ENCODE measurements at regions not wholly inside any gene's neighbourhood (a gene's known extent, or its start where the extent isn't known, plus 50 kb on each side); places are given as distances from the start of the nearest gene placed in this dataset.

- ATAC-seq: no peak
- Histone ChIP-seq H3K27me3 (peaks cover 0 to 21% (median 0%) of the 10 kb centered on the region in 9 donors), H3K4me3 (no peak overlapping the region), H3K4me1 (no peaks in the 10 kb centered on the region), H3K9me3 (no peaks in the 10 kb centered on the region), H3K27ac (no peak overlapping the region), H3K36me3 (no peaks in the 10 kb centered on the region)
- TF ChIP-seq CTCF (IDR thresholded peaks at IDR 0.05) (no peak), POLR2A (IDR thresholded peaks at IDR 0.05) (no peak)
- no peak for DNase-seq
- 89 to 95% (median 92%) methylated on average over 3 of the region's 3 CpGs for WGBS, 4 donors
- intact Hi-C loops (cut with DNase I): no loop called here
These were observed 73.9 kb upstream of the DRD2 start for GRCh38 chr11:113549061-113549460.

DNA sequence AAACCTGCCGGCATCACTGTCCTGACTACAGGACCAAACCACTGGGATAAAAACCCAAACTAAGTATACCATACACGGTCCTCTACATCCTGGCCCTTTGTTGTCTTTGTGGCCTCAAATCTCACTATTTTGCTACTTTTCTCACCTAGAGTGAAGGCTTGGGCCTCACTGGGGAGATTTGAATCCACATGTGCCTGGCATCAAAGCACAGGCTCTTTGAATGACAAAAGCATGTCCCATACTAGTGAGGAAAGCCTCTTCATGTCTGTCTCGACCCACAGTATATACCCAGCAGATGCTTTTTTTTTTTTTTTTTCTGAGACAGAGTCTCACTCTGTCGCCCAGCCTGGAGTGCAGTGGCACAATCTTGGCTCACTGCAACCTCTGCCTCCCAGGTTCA is 72.5 kb upstream of the DRD2 start:
- TF ChIP-seq POLR2A (IDR thresholded peaks at IDR 0.05) (no peak), CTCF (IDR thresholded peaks at IDR 0.05) (no peak)
- DNase-seq (no peak), ATAC-seq (no peak)
- Histone ChIP-seq H3K9me3 (no peaks in the 10 kb centered on the region), H3K27ac (no peak overlapping the region), H3K4me3 (no peak overlapping the region), H3K36me3 (no peaks in the 10 kb centered on the region), H3K27me3 (peaks cover 0 to 21% (median 0%) of the 10 kb centered on the region in 9 donors), H3K4me1 (no peaks in the 10 kb centered on the region)
- WGBS, 4 donors: 49 to 74% (median 64%) methylated on average over 4 of the region's 4 CpGs
- intact Hi-C loops (cut with DNase I): no loop called here

GRCh38 chr11:113546757-113547507 is 71.7 kb upstream of the DRD2 start:
- TF ChIP-seq CTCF (IDR thresholded peaks at IDR 0.05) (no peak), POLR2A (IDR thresholded peaks at IDR 0.05) (no peak)
- no peaks in the 10 kb centered on the region for H3K4me1 ChIP-seq
- H3K9me3 ChIP-seq: no peaks in the 10 kb centered on the region
- WGBS, 4 donors: 57 to 73% (median 68%) methylated on average over 5 of the region's 5 CpGs
- intact Hi-C loops (cut with DNase I): no loop called here
- H3K27ac ChIP-seq: no peak overlapping the region
- no peak overlapping the region for H3K4me3 ChIP-seq
- no peaks in the 10 kb centered on the region for H3K36me3 ChIP-seq
- DNase-seq: no peak
- ATAC-seq: no peak
- peaks cover 0 to 21% (median 0%) of the 10 kb centered on the region in 9 donors for H3K27me3 ChIP-seq

DNA sequence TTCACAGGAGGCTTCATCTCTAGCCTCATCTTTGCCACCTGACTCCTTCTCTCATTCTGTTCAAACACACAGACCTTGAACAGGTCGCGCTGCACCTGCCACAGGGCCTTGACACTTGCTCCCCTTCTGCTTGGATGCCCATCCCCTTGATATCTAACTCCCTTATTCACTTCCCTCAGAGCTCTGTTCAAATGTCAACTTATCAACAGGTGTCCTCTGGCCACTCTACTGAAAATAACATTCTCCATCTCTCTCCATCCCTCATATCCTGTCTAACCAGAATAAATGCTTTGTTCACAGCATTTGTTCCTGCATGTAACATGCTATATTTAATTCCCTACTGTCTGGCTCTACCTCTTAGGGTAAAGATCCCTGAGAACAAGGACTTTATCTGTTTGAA is 67.2 kb upstream of the DRD2 start:
- Histone ChIP-seq H3K27me3 (peaks cover 0 to 5% (median 0%) of the 10 kb centered on the region in 9 donors), H3K4me3 (no peak overlapping the region), H3K36me3 (no peaks in the 10 kb centered on the region), H3K9me3 (no peaks in the 10 kb centered on the region), H3K4me1 (no peaks in the 10 kb centered on the region), H3K27ac (no peak overlapping the region)
- TF ChIP-seq POLR2A (IDR thresholded peaks at IDR 0.05) (no peak), CTCF (IDR thresholded peaks at IDR 0.05) (no peak)
- 92 to 98% (median 96%) methylated on average over 2 of the region's 2 CpGs for WGBS, 4 donors
- intact Hi-C loops (cut with DNase I): loop anchor here in 1 of 10 donors (5.0 kb wide), 1 partner anchor 185 kb away; no protein-coding TSS in a partner anchor
- no peak for ATAC-seq
- DNase-seq: no peak

Measured in heart left ventricle (tissue), 16 donors.